Gastroesophageal sphincter (tissue), 4 donors: ENCODE measurements at regions not wholly inside any gene's neighbourhood (a gene's known extent, or its start where the extent isn't known, plus 50 kb on each side); places are given as distances from the start of the nearest gene placed in this dataset.
"Not testable (repeated sequence)": the region's sequence is repeated elsewhere in the genome, so short reads cannot be mapped to it uniquely, and the experiment has no call there.

Experiments used
- ATAC-seq: fragments of 150-250 bp; one replicate; pipeline ENCODE4 v1.9.1; 2016; ENCODE audit warnings: mild to moderate bottlenecking, moderate library complexity
- H3K27ac ChIP-seq, 4 donors: fragments of 200-600 bp; sonication (generic) in 3 of 4; 1 replicate in 3 of 4; 2 replicates in 1 of 4; pipeline ENCODE4 v1.5.1; 2016 to 2019
- H3K27me3 ChIP-seq: fragments of 200-600 bp; sonication (generic); one replicate; pipeline ENCODE4 v1.5.1; 2019
- H3K36me3 ChIP-seq, 2 donors: fragments of 200-600 bp; sonication (generic); one replicate each; pipeline ENCODE4 v1.5.1; 2019; ENCODE audit warnings: control low read depth in 1 of 2
- H3K4me1 ChIP-seq, 3 donors: fragments of 200-600 bp; sonication (generic); 1 replicate in 2 of 3; 2 replicates in 1 of 3; pipeline ENCODE4 v1.5.1; 2016 to 2019; ENCODE audit warnings: control low read depth in 2 of 3
- H3K4me3 ChIP-seq, 2 donors: fragments of 200-600 bp; sonication (generic); one replicate each; pipeline ENCODE4 v1.5.1; 2019; ENCODE audit warnings: mild to moderate bottlenecking in 1 of 2, moderate library complexity in 1 of 2
- H3K9me3 ChIP-seq, 3 donors: fragments of 200-600 bp; sonication (generic); one replicate each; pipeline ENCODE4 v1.5.1; 2017 to 2019; ENCODE audit warnings: control low read depth in 2 of 3
- CTCF ChIP-seq, 4 experiments: fragments of 200-600 bp in 2 of 4; fragments of 450-650 bp in 2 of 4; sonication (generic) in 1 of 4; IDR thresholded peaks; one replicate each; pipeline ENCODE4 v1.5.1; 2017 to 2019; ENCODE audit warnings: antibody characterized with exemption in 4 of 4, mild to moderate bottlenecking in 2 of 4, moderate library complexity in 2 of 4
- EP300 ChIP-seq: sonication (generic); formaldehyde crosslinking; IDR thresholded peaks from one replicate; pipeline ENCODE4 v1.6.1; 2017; ENCODE audit warnings: antibody characterized with exemption, mild to moderate bottlenecking
- POLR2A ChIP-seq, 2 donors: fragments of 450-650 bp; IDR thresholded peaks; one replicate each; pipeline ENCODE4 v1.6.1; 2017; ENCODE audit warnings: antibody characterized with exemption in 2 of 2, mild to moderate bottlenecking in 2 of 2, moderate library complexity in 1 of 2
- POLR2AphosphoS5 ChIP-seq: sonication (generic); formaldehyde crosslinking; IDR thresholded peaks from one replicate; pipeline ENCODE4 v1.6.1; 2017; ENCODE audit warnings: antibody characterized with exemption
- WGBS, 2 donors: methylation state at CpG; one replicate each; pipeline ENCODE4 v1.1.5; 2018; ENCODE audit warnings: low coverage in 1 of 2; 5-methylcytosine and 5-hydroxymethylcytosine counted together

- H3K4me3 ChIP-seq: peak overlapping the region; percentile 1 to 16
- H3K4me1 ChIP-seq: peaks cover 13 to 43% (median 20%) of the 10 kb centered on the region in 3 donors
- no peak for TF ChIP-seq EP300
- no peak for TF ChIP-seq CTCF (IDR thresholded peaks at IDR 0.05)
- no peak for TF ChIP-seq POLR2A (IDR thresholded peaks at IDR 0.05)
- TF ChIP-seq POLR2AphosphoS5: no peak
- 10 to 25% methylated on average over 10 of the region's 10 CpGs for WGBS, 2 donors
- H3K27ac ChIP-seq: peak overlapping the region; percentile 74 to 86 (median 78)
- no peaks in the 10 kb centered on the region for H3K36me3 ChIP-seq
- ATAC-seq: no peak
- no peaks in the 10 kb centered on the region for H3K9me3 ChIP-seq
- H3K27me3 ChIP-seq: no peaks in the 10 kb centered on the region
These were observed 166.7 kb downstream of the SLC38A4 start for GRCh38 chr12:46659032-46659650.

GRCh38 chr12:46657453-46658411, 168.1 kb downstream of the SLC38A4 start:
- Histone ChIP-seq H3K27ac (peak overlapping the region in 3 of 4 donors; percentile 74 to 86 (median 80)), H3K36me3 (no peaks in the 10 kb centered on the region), H3K9me3 (no peaks in the 10 kb centered on the region), H3K27me3 (no peaks in the 10 kb centered on the region), H3K4me1 (peaks cover 13 to 43% (median 20%) of the 10 kb centered on the region in 3 donors), H3K4me3 (no peak overlapping the region)
- no peak for ATAC-seq
- 47 to 64% methylated on average over 4 of the region's 4 CpGs for WGBS, 2 donors
- TF ChIP-seq POLR2AphosphoS5 (no peak), CTCF (IDR thresholded peaks at IDR 0.05) (no peak), EP300 (no peak), POLR2A (IDR thresholded peaks at IDR 0.05) (no peak)

- H3K9me3 ChIP-seq, H3K27me3 ChIP-seq, H3K27ac ChIP-seq, ATAC-seq, H3K36me3 ChIP-seq, H3K4me3 ChIP-seq: not testable (repeated sequence)
- WGBS, 2 donors: 92 to 100% methylated on average over 2 to 3 of the region's 3 CpGs
- H3K4me1 ChIP-seq: peaks cover 10 to 36% (median 18%) of the 10 kb centered on the region in 3 donors
These were observed 169.8 kb downstream of the SLC38A4 start for GRCh38 chr12:46655984-46656383.

GRCh38 chr12:46653311-46653710, 172.5 kb downstream of the SLC38A4 start:
- Histone ChIP-seq H3K9me3 (no peaks in the 10 kb centered on the region), H3K27me3 (no peaks in the 10 kb centered on the region), H3K4me3 (no peak overlapping the region), H3K27ac (no peak overlapping the region), H3K36me3 (no peaks in the 10 kb centered on the region), H3K4me1 (peaks cover 0 to 10% (median under 1%) of the 10 kb centered on the region in 3 donors)
- no peak for ATAC-seq
- TF ChIP-seq CTCF (IDR thresholded peaks at IDR 0.05) (no peak), EP300 (no peak), POLR2A (IDR thresholded peaks at IDR 0.05) (no peak), POLR2AphosphoS5 (no peak)
- 67 to 85% methylated on average over 2 of the region's 2 CpGs for WGBS, 2 donors

- no peaks in the 10 kb centered on the region for H3K9me3 ChIP-seq
- no peaks in the 10 kb centered on the region for H3K36me3 ChIP-seq
- H3K4me1 ChIP-seq: peaks cover 0 to 3% (median 0%) of the 10 kb centered on the region in 3 donors
- H3K27me3 ChIP-seq: no peaks in the 10 kb centered on the region
- TF ChIP-seq EP300: no peak
- TF ChIP-seq POLR2A (IDR thresholded peaks at IDR 0.05): no peak
- H3K4me3 ChIP-seq: no peak overlapping the region
- H3K27ac ChIP-seq: no peak overlapping the region
- ATAC-seq: no peak
These were observed 173.1 kb downstream of the SLC38A4 start for GRCh38 chr12:46652692-46653091.

GRCh38 chr12:46650688-46651087, 175.1 kb downstream of the SLC38A4 start:
- no peaks in the 10 kb centered on the region for H3K27me3 ChIP-seq
- no peaks in the 10 kb centered on the region for H3K4me1 ChIP-seq
- H3K4me3 ChIP-seq: no peak overlapping the region
- no peak overlapping the region for H3K27ac ChIP-seq
- ATAC-seq: no peak
- 79% methylated on average over 4 of the region's 4 CpGs for WGBS, 2 donors
- H3K36me3 ChIP-seq: no peaks in the 10 kb centered on the region
- no peaks in the 10 kb centered on the region for H3K9me3 ChIP-seq
- no peak for TF ChIP-seq EP300
- TF ChIP-seq POLR2A (IDR thresholded peaks at IDR 0.05): no peak
- TF ChIP-seq CTCF (IDR thresholded peaks at IDR 0.05): no peak
- TF ChIP-seq POLR2AphosphoS5: no peak
